ENCODE measurements at regions not wholly inside any gene's neighbourhood (a gene's known extent, or its start where the extent isn't known, plus 50 kb on each side); places are given as distances from the start of the nearest gene placed in this dataset.
"Not testable (repeated sequence)": the region's sequence is repeated elsewhere in the genome, so short reads cannot be mapped to it uniquely, and the experiment has no call there.

DNA sequence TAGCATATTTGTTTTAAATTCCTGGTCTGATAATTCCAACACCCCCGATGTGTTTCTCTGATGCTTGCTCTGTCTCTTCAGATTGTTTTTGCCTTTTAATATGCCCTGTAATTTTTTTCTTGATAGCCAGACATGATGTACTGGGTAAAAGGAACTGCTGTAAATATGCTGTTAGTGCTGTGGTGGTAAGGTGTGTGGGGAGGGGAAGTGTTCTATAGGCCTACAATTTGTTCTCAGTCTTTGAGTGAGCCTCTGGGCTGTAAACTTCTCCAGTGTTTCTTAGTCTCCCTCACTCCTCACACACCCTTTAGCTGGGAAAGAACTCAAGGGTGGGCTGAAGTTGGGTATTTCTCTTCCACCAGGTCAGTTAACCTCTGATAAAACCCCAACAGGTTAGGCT, 147.0 kb upstream of the OR4E1 start:
- DNase-seq = no peak
- H3K4me1 ChIP-seq = no peaks in the 10 kb centered on the region
- intact Hi-C loops (cut with DNase I; ENCODE audit: low total_unique reads) = no loop called here
- peaks cover 0 to 2% (median 0%) of the 10 kb centered on the region in 7 donors for H3K27me3 ChIP-seq (replicated peaks in 1 of 7)
- 0 to 89% (median 0%) methylated on average over 1 of the region's 1 CpG for WGBS, 5 donors
- H3K36me3 ChIP-seq = no peaks in the 10 kb centered on the region
- no peak overlapping the region for H3K4me3 ChIP-seq
- H3K9me3 ChIP-seq = peaks cover 0 to 23% (median 21%) of the 10 kb centered on the region in 8 donors
- TF ChIP-seq POLR2AphosphoS5 (IDR thresholded peaks at IDR 0.05) = no peak
- no peak for TF ChIP-seq POLR2A (IDR thresholded peaks at IDR 0.05)
- H3K27ac ChIP-seq = no peak overlapping the region

DNA sequence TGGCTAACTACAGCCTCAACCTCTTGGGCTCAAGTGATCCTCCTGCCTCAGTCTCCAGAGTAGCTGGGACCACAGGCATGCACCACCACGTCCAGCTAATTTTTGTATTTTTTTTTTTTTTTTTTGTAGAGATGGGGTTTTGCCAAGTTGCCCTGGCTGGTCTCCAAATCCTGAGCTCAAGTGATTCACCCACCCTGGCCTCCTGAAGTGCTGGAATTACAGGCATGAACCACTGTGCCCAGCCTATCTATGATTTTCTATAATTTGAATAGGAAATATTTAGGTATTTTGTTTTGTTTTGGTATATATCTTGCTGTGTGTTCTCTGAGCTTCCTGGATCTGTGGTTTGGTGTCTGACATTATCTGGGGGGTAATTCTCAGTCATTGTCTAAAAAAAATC, 146.3 kb upstream of the OR4E1 start:
- DNase-seq; H3K4me3 ChIP-seq; intact Hi-C loops (cut with DNase I; ENCODE audit: low total_unique reads); H3K36me3 ChIP-seq; H3K27ac ChIP-seq; H3K4me1 ChIP-seq; H3K27me3 ChIP-seq (replicated peaks in 1 of 7): not testable (repeated sequence)
- 33 to 60% (median 40%) methylated on average over 1 of the region's 1 CpG for WGBS, 5 donors
- peaks cover 0 to 28% (median 21%) of the 10 kb centered on the region in 8 donors for H3K9me3 ChIP-seq

GRCh38 chr14:21817010-21817409, 143.4 kb upstream of the OR4E1 start:
- intact Hi-C loops (cut with DNase I; ENCODE audit: low total_unique reads); H3K4me3 ChIP-seq; DNase-seq; H3K36me3 ChIP-seq; H3K27ac ChIP-seq; H3K27me3 ChIP-seq (replicated peaks in 1 of 7); H3K4me1 ChIP-seq: not testable (repeated sequence)
- WGBS, 5 donors = 84 to 97% (median 92%) methylated on average over 3 of the region's 3 CpGs
- H3K9me3 ChIP-seq = peaks cover 0 to 30% (median 21%) of the 10 kb centered on the region in 8 donors

GRCh38 chr14:21807975-21808374, 134.4 kb upstream of the OR4E1 start:
- 78 to 92% (median 86%) methylated on average over 13 of the region's 13 CpGs for WGBS, 5 donors
- H3K4me3 ChIP-seq = no peak overlapping the region
- H3K4me1 ChIP-seq = no peaks in the 10 kb centered on the region
- no peak for DNase-seq
- H3K27ac ChIP-seq = no peak overlapping the region
- H3K36me3 ChIP-seq = no peaks in the 10 kb centered on the region
- H3K9me3 ChIP-seq = peaks cover 0 to 9% (median 0%) of the 10 kb centered on the region in 8 donors
- intact Hi-C loops (cut with DNase I; ENCODE audit: low total_unique reads) = no loop called here
- TF ChIP-seq, protein P1, sequence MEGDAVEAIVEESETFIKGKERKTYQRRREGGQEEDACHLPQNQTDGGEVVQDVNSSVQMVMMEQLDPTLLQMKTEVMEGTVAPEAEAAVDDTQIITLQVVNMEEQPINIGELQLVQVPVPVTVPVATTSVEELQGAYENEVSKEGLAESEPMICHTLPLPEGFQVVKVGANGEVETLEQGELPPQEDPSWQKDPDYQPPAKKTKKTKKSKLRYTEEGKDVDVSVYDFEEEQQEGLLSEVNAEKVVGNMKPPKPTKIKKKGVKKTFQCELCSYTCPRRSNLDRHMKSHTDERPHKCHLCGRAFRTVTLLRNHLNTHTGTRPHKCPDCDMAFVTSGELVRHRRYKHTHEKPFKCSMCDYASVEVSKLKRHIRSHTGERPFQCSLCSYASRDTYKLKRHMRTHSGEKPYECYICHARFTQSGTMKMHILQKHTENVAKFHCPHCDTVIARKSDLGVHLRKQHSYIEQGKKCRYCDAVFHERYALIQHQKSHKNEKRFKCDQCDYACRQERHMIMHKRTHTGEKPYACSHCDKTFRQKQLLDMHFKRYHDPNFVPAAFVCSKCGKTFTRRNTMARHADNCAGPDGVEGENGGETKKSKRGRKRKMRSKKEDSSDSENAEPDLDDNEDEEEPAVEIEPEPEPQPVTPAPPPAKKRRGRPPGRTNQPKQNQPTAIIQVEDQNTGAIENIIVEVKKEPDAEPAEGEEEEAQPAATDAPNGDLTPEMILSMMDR (IDR thresholded peaks at IDR 0.05 in 8 of 11, conservative IDR thresholded peaks at IDR 0.05 in 3 of 11) = no peak
- no peak for TF ChIP-seq POLR2AphosphoS5 (IDR thresholded peaks at IDR 0.05)
- TF ChIP-seq POLR2A (IDR thresholded peaks at IDR 0.05) = no peak
- H3K27me3 ChIP-seq (replicated peaks in 1 of 7) = peaks cover 0 to 10% (median 0%) of the 10 kb centered on the region in 7 donors

GRCh38 chr14:21804981-21805380, 131.4 kb upstream of the OR4E1 start:
- Histone ChIP-seq H3K27me3 (replicated peaks in 1 of 7) (peaks cover 0 to 7% (median 0%) of the 10 kb centered on the region in 7 donors), H3K4me1 (no peaks in the 10 kb centered on the region), H3K36me3 (no peaks in the 10 kb centered on the region), H3K27ac (no peak overlapping the region), H3K9me3 (peaks cover 0 to 9% (median 0%) of the 10 kb centered on the region in 8 donors), H3K4me3 (no peak overlapping the region)
- DNase-seq = no peak
- WGBS, 5 donors = 66 to 84% (median 76%) methylated on average over 2 of the region's 2 CpGs
- TF ChIP-seq POLR2A (IDR thresholded peaks at IDR 0.05) = no peak
- TF ChIP-seq, protein P1 (IDR thresholded peaks at IDR 0.05 in 8 of 11, conservative IDR thresholded peaks at IDR 0.05 in 3 of 11) = no peak
- TF ChIP-seq POLR2AphosphoS5 (IDR thresholded peaks at IDR 0.05) = no peak
- intact Hi-C loops (cut with DNase I; ENCODE audit: low total_unique reads) = no loop called here

GRCh38 chr14:21802441-21802840, 128.8 kb upstream of the OR4E1 start:
- Histone ChIP-seq H3K27ac (no peak overlapping the region), H3K4me1 (no peaks in the 10 kb centered on the region), H3K4me3 (no peak overlapping the region), H3K36me3 (no peaks in the 10 kb centered on the region), H3K9me3 (peaks cover 0 to 9% (median 0%) of the 10 kb centered on the region in 8 donors), H3K27me3 (replicated peaks in 1 of 7) (no peaks in the 10 kb centered on the region)
- no peak for TF ChIP-seq POLR2AphosphoS5 (IDR thresholded peaks at IDR 0.05)
- TF ChIP-seq, protein P1 (IDR thresholded peaks at IDR 0.05 in 8 of 11, conservative IDR thresholded peaks at IDR 0.05 in 3 of 11) = no peak
- no peak for TF ChIP-seq POLR2A (IDR thresholded peaks at IDR 0.05)
- intact Hi-C loops (cut with DNase I; ENCODE audit: low total_unique reads) = no loop called here
- 80 to 92% (median 85%) methylated on average over 1 of the region's 1 CpG for WGBS, 5 donors
- no peak for DNase-seq
